MCF 10A (cell line): ENCODE measurements at regions not wholly inside any gene's neighbourhood (a gene's known extent, or its start where the extent isn't known, plus 50 kb on each side); places are given as distances from the start of the nearest gene placed in this dataset.

Source experiments
- BruUV-seq: library from RNA; stranded (reverse); fragments of 400-500 nt; replicated peaks from 2 replicates; lab custom pipeline; 2021; lab: Mats Ljungman, UMichigan
- CTCF ChIA-PET: fragments of 300-600 bp; sonication (Branson Sonifier 250); formaldehyde crosslinking; extraction: SDS; loops from one replicate; lab custom pipeline; 2021; ENCODE audit warnings: antibody characterized with exemption, inconsistent platforms; lab: Yijun Ruan, JAX
- POLR2A ChIA-PET: fragments of 300-600, 350-650 bp; sonication (Branson Sonifier 250); formaldehyde crosslinking; extraction: SDS; loops from one replicate; lab custom pipeline; 2020; ENCODE audit warnings: antibody characterized with exemption, inconsistent platforms; lab: Yijun Ruan, JAX
- DNase-seq: peaks from one replicate; pipeline ENCODE4 v3.0.0-alpha.2; 2018; ENCODE audit not compliant: unreplicated experiment
- H3K27ac Mint-ChIP-seq: one replicate; pipeline ENCODE4 v1.8.0; 2022; ENCODE audit warnings: mild to moderate bottlenecking, low read depth, mixed read lengths; ENCODE audit not compliant: unreplicated experiment
- H3K27me3 Mint-ChIP-seq: one replicate; pipeline ENCODE4 v1.8.0; 2022; ENCODE audit warnings: mixed read lengths; ENCODE audit not compliant: insufficient read depth, unreplicated experiment
- H3K36me3 Mint-ChIP-seq: one replicate; pipeline ENCODE4 v1.8.0; 2022; ENCODE audit warnings: mild to moderate bottlenecking, moderate library complexity, mixed read lengths; ENCODE audit not compliant: insufficient read depth, unreplicated experiment
- H3K4me1 Mint-ChIP-seq: one replicate; pipeline ENCODE4 v1.8.0; 2022; ENCODE audit warnings: mixed read lengths; ENCODE audit not compliant: insufficient read depth, unreplicated experiment
- H3K4me3 Mint-ChIP-seq: one replicate; pipeline ENCODE4 v1.8.0; 2022; ENCODE audit warnings: mild to moderate bottlenecking, moderate library complexity, mixed read lengths; ENCODE audit not compliant: unreplicated experiment
- H3K9me3 Mint-ChIP-seq: one replicate; pipeline ENCODE4 v1.8.0; 2022; ENCODE audit warnings: mixed read lengths; ENCODE audit not compliant: unreplicated experiment
- CTCF ChIP-seq: fragments of 200-600 bp; IDR thresholded peaks from one replicate; pipeline ENCODE4 v1.8.0; 2022; ENCODE audit warnings: antibody characterized with exemption, mild to moderate bottlenecking; ENCODE audit not compliant: unreplicated experiment
- intact Hi-C: fragments of 100-400 bp; cut with micrococcal nuclease; formaldehyde crosslinking; loops from 2 replicates; pipeline ENCODE4 v1.14.1; 2022

- intact Hi-C loops: no loop called here
- CTCF ChIA-PET: interaction anchor here (1.0 kb wide), 1 partner anchor 217 kb away, joined by 3 read pairs; no protein-coding TSS in a partner anchor
- no peak overlapping the region for H3K4me3 Mint-ChIP-seq
- no peak overlapping the region for H3K27ac Mint-ChIP-seq
- no peaks in the 10 kb centered on the region for H3K36me3 Mint-ChIP-seq
- no peak for TF ChIP-seq CTCF
- DNase-seq: no peak
- no peaks in the 10 kb centered on the region for H3K4me1 Mint-ChIP-seq
- no peaks in the 10 kb centered on the region for H3K9me3 Mint-ChIP-seq
- POLR2A ChIA-PET: no interaction called here
- no TSS peak for BruUV-seq
- no peaks in the 10 kb centered on the region for H3K27me3 Mint-ChIP-seq
These were observed 124.3 kb upstream of the CPSF6 start for GRCh38 chr12:69115099-69115498.

GRCh38 chr12:69115951-69116350, 123.4 kb upstream of the CPSF6 start:
- H3K9me3 Mint-ChIP-seq: no peaks in the 10 kb centered on the region
- no peaks in the 10 kb centered on the region for H3K27me3 Mint-ChIP-seq
- ChIA-PET POLR2A (interaction anchor here (0.7 kb wide), 1 partner anchor 17 kb away, joined by 3 read pairs; no protein-coding TSS in a partner anchor), CTCF (interaction anchor here (1.0 kb wide), 1 partner anchor 218 kb away, joined by 3 read pairs; no protein-coding TSS in a partner anchor)
- H3K27ac Mint-ChIP-seq: no peak overlapping the region
- H3K4me3 Mint-ChIP-seq: no peak overlapping the region
- no peaks in the 10 kb centered on the region for H3K36me3 Mint-ChIP-seq
- DNase-seq: no peak
- intact Hi-C loops: no loop called here
- H3K4me1 Mint-ChIP-seq: no peaks in the 10 kb centered on the region
- TF ChIP-seq CTCF: no peak
- BruUV-seq: no TSS peak

- intact Hi-C loops: no loop called here
- H3K36me3 Mint-ChIP-seq: no peaks in the 10 kb centered on the region
- no peaks in the 10 kb centered on the region for H3K9me3 Mint-ChIP-seq
- no peak overlapping the region for H3K4me3 Mint-ChIP-seq
- H3K27ac Mint-ChIP-seq: no peak overlapping the region
- no peaks in the 10 kb centered on the region for H3K27me3 Mint-ChIP-seq
- no TSS peak for BruUV-seq
- ChIA-PET CTCF (interaction anchor here (0.7 kb wide), 1 partner anchor 11 kb away, joined by 3 read pairs; no protein-coding TSS in a partner anchor), POLR2A (no interaction called here)
- DNase-seq: no peak
- no peaks in the 10 kb centered on the region for H3K4me1 Mint-ChIP-seq
- TF ChIP-seq CTCF: no peak
These were observed 121.7 kb upstream of the CPSF6 start for GRCh38 chr12:69117566-69118266.

- no peak for DNase-seq
- no TSS peak for BruUV-seq
- Mint-ChIP-seq H3K4me3 (no peak overlapping the region), H3K9me3 (no peaks in the 10 kb centered on the region), H3K27me3 (no peaks in the 10 kb centered on the region), H3K4me1 (no peaks in the 10 kb centered on the region), H3K27ac (no peak overlapping the region), H3K36me3 (no peaks in the 10 kb centered on the region)
- CTCF ChIA-PET: interaction anchor here (0.6 kb wide), 1 partner anchor 134 kb away, joined by 3 read pairs; no protein-coding TSS in a partner anchor
- intact Hi-C loops: no loop called here
- TF ChIP-seq CTCF: no peak
- POLR2A ChIA-PET: no interaction called here
These were observed 120.9 kb upstream of the CPSF6 start for GRCh38 chr12:69118516-69118915.
